ENCODE measurements at regions not wholly inside any gene's neighbourhood (a gene's known extent, or its start where the extent isn't known, plus 50 kb on each side); places are given as distances from the start of the nearest gene placed in this dataset.
A peak's percentile ranks its signal among the peaks of the same experiment; 100 is the strongest.

DNA sequence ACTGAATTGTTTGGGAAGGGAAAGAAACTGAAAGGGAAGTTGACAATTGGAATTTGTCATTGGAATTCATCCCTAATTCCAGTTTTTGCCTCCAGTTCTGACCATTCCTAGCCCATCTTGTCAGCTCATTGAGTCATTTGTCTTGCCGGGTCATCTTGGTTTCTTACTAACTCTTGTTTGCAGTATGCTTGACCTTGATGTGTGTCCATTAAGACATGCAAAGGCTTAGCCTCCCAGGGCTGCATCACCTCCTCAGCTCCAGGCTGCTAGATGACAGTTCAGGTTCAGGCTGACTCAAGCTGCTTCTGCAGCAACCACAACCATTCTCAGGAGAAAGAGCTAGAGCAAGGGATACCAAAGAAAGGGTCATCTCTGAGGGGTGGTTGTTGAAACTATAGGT lies 151.3 kb upstream of the PTGFR start:
- H3K4me3 ChIP-seq (ENCODE audit: low read depth, low read length): no peak overlapping the region
- peak; percentile 64 for DNase-seq (ENCODE audit: low read depth)

DNA sequence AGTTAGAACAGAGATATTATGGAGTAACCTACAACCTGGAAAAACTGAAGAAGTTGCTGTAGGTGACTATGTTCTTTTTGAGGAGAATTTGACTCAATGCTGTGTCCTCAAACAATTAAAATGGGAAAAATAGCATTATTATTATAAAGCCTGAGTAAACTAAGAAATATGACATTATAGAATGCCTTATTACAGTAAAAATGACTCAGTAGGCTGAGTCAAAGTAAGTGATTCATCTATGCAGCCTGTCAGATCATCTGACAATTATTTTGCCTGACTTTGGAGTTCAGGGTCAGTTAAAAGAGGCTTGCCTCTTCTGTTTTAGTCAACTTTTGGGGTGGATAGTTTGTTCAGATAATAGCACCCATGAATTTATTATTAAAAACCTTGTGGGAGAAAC lies 150.8 kb upstream of the PTGFR start:
- H3K4me3 ChIP-seq (ENCODE audit: low read depth, low read length): no peak overlapping the region
- peak; percentile 47 for DNase-seq (ENCODE audit: low read depth)

GRCh38 chr1:78348496-78349284 lies 142.1 kb upstream of the PTGFR start:
- no peak overlapping the region for H3K4me3 ChIP-seq (ENCODE audit: low read depth, low read length)
- DNase-seq (ENCODE audit: low read depth): no peak

DNA sequence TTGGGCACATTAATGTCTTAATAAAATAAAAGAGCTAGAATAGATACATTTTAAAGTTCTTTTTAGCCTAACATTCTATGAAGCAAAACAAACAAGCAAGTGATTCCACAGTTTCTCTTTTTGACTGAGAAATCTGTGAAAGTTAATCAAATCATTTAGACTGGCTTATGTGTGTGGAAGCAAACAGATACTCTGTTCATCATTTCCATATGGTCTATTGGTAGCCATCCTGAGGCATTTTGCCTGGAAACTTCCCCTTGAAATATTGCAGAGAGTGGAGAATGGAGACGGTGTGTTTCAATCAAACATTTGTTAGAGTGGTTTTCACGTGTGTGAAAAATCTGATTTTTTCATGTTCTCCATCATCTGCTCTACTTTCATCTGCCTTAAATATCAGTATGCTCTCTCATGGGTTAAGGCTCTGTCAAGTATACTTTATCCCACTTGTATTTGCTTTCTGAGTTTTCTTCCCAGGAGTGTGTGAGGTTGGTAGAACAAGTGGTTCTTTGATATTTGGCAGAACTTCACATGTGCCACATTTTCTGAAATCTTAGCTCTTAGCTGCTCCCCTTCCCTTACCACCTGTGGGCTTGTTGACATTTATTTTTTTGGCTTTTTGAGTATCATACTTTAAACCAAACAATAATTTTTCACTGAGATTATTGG lies 139.1 kb upstream of the PTGFR start:
- DNase-seq (ENCODE audit: low read depth): no peak
- H3K4me3 ChIP-seq (ENCODE audit: low read depth, low read length): no peak overlapping the region

DNA sequence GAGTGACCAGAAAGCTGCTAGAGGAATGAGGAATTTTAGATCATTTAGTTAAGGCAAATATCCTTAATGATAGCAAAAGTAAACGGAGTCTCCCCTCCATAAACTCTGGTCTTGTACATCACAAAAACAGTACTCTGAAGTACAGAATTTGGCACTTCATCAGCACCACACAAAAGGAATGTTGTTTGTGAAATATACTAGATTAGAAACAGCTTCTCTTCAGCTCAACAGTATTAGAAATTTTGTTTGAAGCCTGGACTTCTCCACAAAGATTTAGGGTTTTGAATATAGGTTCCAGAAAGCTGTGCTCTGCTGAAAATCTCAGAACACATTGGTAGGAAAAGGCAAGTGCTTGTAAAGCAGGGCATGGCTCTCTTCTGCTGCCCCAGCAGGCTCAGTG lies 135.1 kb upstream of the PTGFR start:
- DNase-seq (ENCODE audit: low read depth): no peak
- H3K4me3 ChIP-seq (ENCODE audit: low read depth, low read length): no peak overlapping the region

DNA sequence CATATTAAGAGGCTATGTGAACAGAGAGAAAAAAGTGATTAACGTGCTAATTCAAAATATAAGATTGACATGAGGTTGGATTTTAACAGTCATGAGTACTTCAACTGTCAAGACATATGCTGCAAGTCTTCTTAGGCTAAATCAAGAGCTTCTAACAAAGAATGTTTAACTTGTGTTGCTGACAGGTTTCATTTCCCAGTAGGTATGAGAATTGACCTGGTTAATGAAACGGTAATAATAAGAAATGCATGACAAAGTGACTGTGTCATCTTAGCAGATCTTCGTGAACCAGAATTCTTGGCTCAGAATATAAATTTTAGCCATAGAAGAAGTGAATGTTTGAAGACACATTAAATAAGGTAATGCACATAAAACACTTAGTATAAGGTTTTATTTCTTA lies 132.6 kb upstream of the PTGFR start:
- no peak overlapping the region for H3K4me3 ChIP-seq (ENCODE audit: low read depth, low read length)
- no peak for DNase-seq (ENCODE audit: low read depth)

- DNase-seq (ENCODE audit: low read depth): no peak
Measured at GRCh38 chr1:78359666-78360065, 131.1 kb upstream of the PTGFR start.

DNA sequence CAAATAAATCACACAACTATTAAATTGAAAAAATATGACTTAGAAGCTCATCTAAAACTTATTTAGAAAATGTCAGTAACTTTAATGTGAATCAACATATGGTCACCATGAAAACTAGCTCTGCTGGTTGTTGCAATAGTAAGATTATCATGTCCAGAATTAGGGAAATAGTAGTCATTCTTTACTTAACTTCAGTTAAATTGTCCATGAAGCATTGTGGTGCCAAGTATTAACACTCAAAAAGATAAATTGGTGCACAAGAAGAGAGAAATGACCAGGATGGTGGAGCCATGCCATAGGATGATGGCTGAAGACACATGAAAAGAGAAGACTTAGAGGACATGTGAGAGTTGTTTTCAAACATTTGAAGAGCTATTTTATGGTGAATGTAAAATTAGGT lies 130.2 kb upstream of the PTGFR start:
- no peak for DNase-seq (ENCODE audit: low read depth)

More at GRCh38 chr1:78359666-78360065, 131.1 kb upstream of the PTGFR start:
- H3K4me3 ChIP-seq (ENCODE audit: low read depth, low read length): no peak overlapping the region

GRCh38 chr1:78367700-78368099 lies 123.1 kb upstream of the PTGFR start:
- no peak for DNase-seq (ENCODE audit: low read depth)
- H3K4me3 ChIP-seq (ENCODE audit: low read depth, low read length): no peak overlapping the region

More for the DNA sequence above, 130.2 kb upstream of the PTGFR start:
- no peak overlapping the region for H3K4me3 ChIP-seq (ENCODE audit: low read depth, low read length)

DNA sequence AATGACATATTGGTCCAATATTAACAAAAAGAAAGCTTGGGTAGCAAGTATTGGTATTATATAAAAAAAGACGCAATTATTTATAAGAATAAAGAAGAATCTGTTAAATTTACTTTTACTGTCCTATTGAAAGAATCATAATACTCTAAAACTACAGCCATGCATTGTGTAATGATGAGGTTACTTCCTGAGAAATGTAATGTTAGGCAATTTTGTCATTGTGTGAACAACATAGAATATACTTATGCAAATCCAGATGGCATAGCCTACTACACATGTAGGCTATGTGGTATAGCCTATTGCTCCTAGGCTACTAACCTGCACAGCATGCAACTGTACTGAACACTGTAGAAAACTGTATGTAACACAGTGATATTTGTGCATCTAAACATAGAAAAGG lies 121.2 kb upstream of the PTGFR start:
- DNase-seq (ENCODE audit: low read depth): no peak
- H3K4me3 ChIP-seq (ENCODE audit: low read depth, low read length): no peak overlapping the region

DNA sequence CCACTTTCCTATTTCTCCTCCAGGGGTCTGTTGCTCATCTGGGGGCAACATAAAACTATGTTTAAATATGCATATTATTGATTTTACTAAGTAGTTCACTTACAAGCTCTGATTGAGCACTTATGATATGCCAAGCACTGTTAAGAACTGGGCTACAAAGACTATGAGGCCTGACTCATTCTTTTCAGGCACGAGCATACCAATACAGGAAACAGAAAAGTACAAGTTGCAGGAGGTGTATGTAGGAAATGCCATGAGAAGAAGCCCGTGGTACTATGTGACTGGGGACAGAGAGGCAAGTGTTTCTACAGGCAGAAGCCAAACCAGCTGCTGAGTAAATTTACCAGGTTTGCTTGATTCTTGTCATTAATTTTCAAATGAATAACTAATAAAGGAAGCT lies 120.4 kb upstream of the PTGFR start:
- peak; percentile 60 for DNase-seq (ENCODE audit: low read depth)
- H3K4me3 ChIP-seq (ENCODE audit: low read depth, low read length): no peak overlapping the region

- peak; percentile 84 for DNase-seq (ENCODE audit: low read depth)
- no peak overlapping the region for H3K4me3 ChIP-seq (ENCODE audit: low read depth, low read length)
Measured at GRCh38 chr1:78370779-78371482, 119.8 kb upstream of the PTGFR start.

DNA sequence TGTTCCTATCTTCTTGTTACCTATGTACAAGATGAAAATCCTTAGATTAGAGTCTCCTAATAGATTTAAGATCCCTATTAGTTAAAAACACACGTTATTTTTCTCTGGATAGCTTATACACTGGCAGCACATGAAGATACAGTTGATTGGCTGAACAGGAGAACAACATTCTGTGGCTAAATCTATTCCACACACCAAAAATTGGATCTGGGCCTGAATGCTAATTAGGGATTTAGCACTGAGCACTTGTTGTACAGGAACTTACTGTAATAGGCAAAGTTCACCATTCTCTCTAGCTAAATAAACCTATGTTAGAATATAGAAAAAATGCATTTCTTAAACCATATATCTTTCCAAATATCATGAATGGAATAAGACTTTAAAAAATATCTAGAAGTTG lies 117.1 kb upstream of the PTGFR start:
- no peak overlapping the region for H3K4me3 ChIP-seq (ENCODE audit: low read depth, low read length)

GRCh38 chr1:78375996-78376395 lies 114.8 kb upstream of the PTGFR start:
- no peak overlapping the region for H3K4me3 ChIP-seq (ENCODE audit: low read depth, low read length)
- peak; percentile 46 for DNase-seq (ENCODE audit: low read depth)

More for the DNA sequence above, 117.1 kb upstream of the PTGFR start:
- DNase-seq (ENCODE audit: low read depth): no peak

- DNase-seq (ENCODE audit: low read depth): peak; percentile 14
- H3K4me3 ChIP-seq (ENCODE audit: low read depth, low read length): no peak overlapping the region
Measured at GRCh38 chr1:78377356-78377928, 113.3 kb upstream of the PTGFR start.

GRCh38 chr1:78383923-78384322 lies 106.9 kb upstream of the PTGFR start:
- no peak for DNase-seq (ENCODE audit: low read depth)
- no peak overlapping the region for H3K4me3 ChIP-seq (ENCODE audit: low read depth, low read length)

DNA sequence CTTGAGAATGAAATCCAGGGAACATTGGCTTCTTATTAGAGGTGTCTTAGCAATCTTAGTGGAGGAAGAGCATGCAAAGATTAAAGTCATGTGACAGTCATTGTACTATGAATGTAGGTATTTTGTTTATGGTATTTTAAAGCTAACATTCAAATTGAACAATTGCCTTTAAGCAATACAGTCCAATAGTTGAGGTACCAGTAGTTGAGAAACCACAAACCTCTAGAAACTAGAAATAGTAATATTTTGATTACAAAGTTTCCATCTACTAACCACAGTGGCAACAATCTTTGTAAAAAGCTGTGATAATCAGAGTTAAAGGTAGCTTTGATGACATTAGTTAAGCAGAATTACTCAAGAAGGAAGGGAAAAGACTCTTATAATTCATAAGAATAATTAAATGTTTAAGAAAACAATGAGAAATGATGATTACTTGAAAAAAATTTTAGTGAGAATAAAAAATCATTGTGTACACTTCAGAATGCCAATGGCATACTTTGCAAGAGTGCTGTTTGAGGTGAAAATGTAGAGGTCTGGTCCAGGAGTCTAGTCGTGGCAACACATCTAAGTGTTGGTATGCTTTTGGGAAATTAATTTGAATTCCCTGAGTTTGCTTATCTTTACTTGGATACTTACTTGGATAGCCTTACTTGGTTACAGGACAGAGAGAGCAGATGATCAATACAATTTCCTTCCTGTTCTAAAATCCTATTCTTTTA lies 104.9 kb upstream of the PTGFR start:
- no peak overlapping the region for H3K4me3 ChIP-seq (ENCODE audit: low read depth, low read length)
- DNase-seq (ENCODE audit: low read depth): no peak

GRCh38 chr1:78387201-78387600 lies 103.6 kb upstream of the PTGFR start:
- no peak for DNase-seq (ENCODE audit: low read depth)
- no peak overlapping the region for H3K4me3 ChIP-seq (ENCODE audit: low read depth, low read length)

DNA sequence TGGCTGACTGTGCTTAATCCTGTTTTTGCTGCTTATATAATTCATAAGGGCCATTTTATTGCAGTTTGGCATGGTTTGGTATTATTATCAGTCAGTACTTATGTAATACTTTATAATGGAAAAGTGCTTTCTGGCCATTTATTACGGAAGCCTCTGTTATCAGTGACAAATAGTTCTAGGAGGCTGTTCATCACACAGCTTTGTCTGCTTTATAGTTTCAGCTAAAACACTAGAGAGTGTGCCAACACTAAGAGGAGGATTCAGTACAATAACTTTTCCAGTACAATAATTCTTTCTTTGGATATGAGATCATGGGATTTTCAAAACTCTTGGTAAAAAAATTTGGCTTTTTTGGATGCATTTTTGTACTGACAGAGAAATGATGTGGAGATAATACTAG lies 102.9 kb upstream of the PTGFR start:
- DNase-seq (ENCODE audit: low read depth): no peak
- H3K4me3 ChIP-seq (ENCODE audit: low read depth, low read length): no peak overlapping the region

DNA sequence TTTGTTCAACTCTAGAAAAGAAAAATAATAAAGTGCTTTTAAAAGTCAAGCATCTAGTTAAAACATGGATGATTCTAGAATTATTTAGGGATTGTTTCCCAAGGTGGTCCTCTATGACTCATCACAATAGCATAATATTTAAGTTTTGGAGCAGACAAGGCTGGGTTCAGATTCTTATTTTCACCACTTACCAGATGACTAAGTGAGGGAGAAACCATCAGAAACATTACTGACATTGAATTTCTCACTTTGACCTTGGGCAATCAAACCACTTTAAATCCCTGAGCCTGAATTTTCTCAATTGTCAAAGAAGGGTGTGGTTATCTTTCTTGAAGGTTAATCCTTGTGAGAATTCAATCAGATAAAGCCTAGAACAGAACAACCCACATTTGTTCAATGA lies 102.5 kb upstream of the PTGFR start:
- H3K4me3 ChIP-seq (ENCODE audit: low read depth, low read length): no peak overlapping the region
- DNase-seq (ENCODE audit: low read depth): no peak

Measured in skeletal muscle cell (primary cell).